CD14-positive monocyte (primary cell): ENCODE measurements at regions not wholly inside any gene's neighbourhood (a gene's known extent, or its start where the extent isn't known, plus 50 kb on each side); places are given as distances from the start of the nearest gene placed in this dataset.

Experiments
- DNase-seq, 3 donors: peaks; one replicate each; pipeline ENCODE4 v3.0.0-alpha.2; 2011 to 2022
- H2AFZ ChIP-seq: 2 replicates; pipeline ENCODE4 v1.6.0; 2012; ENCODE audit warnings: mild to moderate bottlenecking, low read depth, low read length, inconsistent platforms; ENCODE audit not compliant: insufficient read depth, poor library complexity, severe bottlenecking
- H3K27ac ChIP-seq, 2 donors: 1 replicate in 1 of 2; 2 replicates in 1 of 2; pipeline ENCODE4 v1.5.1; 2012 to 2013; ENCODE audit warnings: low read length in 2 of 2, control low read depth in 1 of 2, inconsistent platforms in 1 of 2, low read depth in 1 of 2, mild to moderate bottlenecking in 1 of 2
- H3K27me3 ChIP-seq, 2 donors: one replicate each; pipeline versions ENCODE4 v1.6.0 to v1.6.1; 2011 to 2013; ENCODE audit warnings: low read length in 2 of 2; ENCODE audit not compliant: control insufficient read depth in 2 of 2, insufficient read depth in 2 of 2
- H3K36me3 ChIP-seq, 2 donors: replicated peaks in 1 of 2; 1 replicate in 1 of 2; 2 replicates in 1 of 2; pipeline versions ENCODE4 v1.5.1 to v1.6.1; 2012 to 2013; ENCODE audit warnings: low read length in 2 of 2, control low read depth in 1 of 2, inconsistent platforms in 1 of 2, mild to moderate bottlenecking in 1 of 2; ENCODE audit not compliant: insufficient read depth in 2 of 2, control insufficient read depth in 1 of 2
- H3K4me1 ChIP-seq, 2 donors: 1 replicate in 1 of 2; 2 replicates in 1 of 2; pipeline versions ENCODE4 v1.5.1 to v1.6.1; 2012 to 2013; ENCODE audit warnings: low read length in 2 of 2, control low read depth in 1 of 2, inconsistent platforms in 1 of 2, mild to moderate bottlenecking in 1 of 2, moderate library complexity in 1 of 2; ENCODE audit not compliant: insufficient read depth in 2 of 2, control insufficient read depth in 1 of 2
- H3K4me2 ChIP-seq: replicated peaks from 2 replicates; pipeline ENCODE3; 2012; ENCODE audit warnings: low read length, moderate library complexity, mild to moderate bottlenecking; ENCODE audit not compliant: poor library complexity, severe bottlenecking; ENCODE audit errors: extremely low read depth
- H3K4me3 ChIP-seq, 3 experiments: fragments of 200-600 bp in 1 of 3; sonication (generic) in 1 of 3; replicated peaks in 1 of 3; 1 replicate in 2 of 3; 2 replicates in 1 of 3; pipeline ENCODE4 v1.5.1; 2011 to 2013; ENCODE audit warnings: low read length in 3 of 3, mild to moderate bottlenecking in 3 of 3, control low read depth in 2 of 3, low read depth in 2 of 3, inconsistent platforms in 1 of 3, moderate library complexity in 1 of 3
- H3K79me2 ChIP-seq: 2 replicates; pipeline ENCODE4 v1.6.0; 2012; ENCODE audit warnings: mild to moderate bottlenecking, control low read depth, inconsistent platforms, low read length, moderate library complexity; ENCODE audit not compliant: insufficient read depth
- H3K9ac ChIP-seq: 2 replicates; pipeline ENCODE4 v1.6.0; 2017; ENCODE audit warnings: low read length, mild to moderate bottlenecking; ENCODE audit not compliant: insufficient read depth, poor library complexity, severe bottlenecking
- H3K9me3 ChIP-seq, 2 donors: replicated peaks in 1 of 2; 1 replicate in 1 of 2; 2 replicates in 1 of 2; pipeline versions ENCODE4 v1.5.1 to v1.6.1; 2012 to 2013; ENCODE audit warnings: low read length in 2 of 2, control low read depth in 1 of 2; ENCODE audit not compliant: control insufficient read depth in 1 of 2, insufficient read depth in 1 of 2
- H4K20me1 ChIP-seq: 2 replicates; pipeline ENCODE4 v1.6.0; 2012; ENCODE audit warnings: mild to moderate bottlenecking, low read length, control low read depth, moderate library complexity; ENCODE audit not compliant: insufficient read depth
- H3K27ac Mint-ChIP-seq, 7 donors: one replicate each; pipeline ENCODE4 v1.8.0; 2020; ENCODE audit warnings: mild to moderate bottlenecking in 7 of 7, mixed read lengths in 7 of 7, moderate library complexity in 6 of 7, inconsistent platforms in 2 of 7
- H3K27me3 Mint-ChIP-seq, 3 donors: one replicate each; pipeline ENCODE4 v1.8.0; 2021 to 2022; ENCODE audit warnings: low read depth in 3 of 3, mild to moderate bottlenecking in 3 of 3, mixed read lengths in 3 of 3, moderate library complexity in 3 of 3, inconsistent platforms in 1 of 3
- H3K36me3 Mint-ChIP-seq, 2 donors: one replicate each; pipeline ENCODE4 v1.8.0; 2020; ENCODE audit warnings: mixed read lengths in 2 of 2, inconsistent platforms in 1 of 2, mild to moderate bottlenecking in 1 of 2
- H3K4me1 Mint-ChIP-seq: one replicate; pipeline ENCODE4 v1.8.0; 2020; ENCODE audit warnings: mild to moderate bottlenecking, mixed read lengths
- H3K4me3 Mint-ChIP-seq, 2 donors: one replicate each; pipeline ENCODE4 v1.8.0; 2020; ENCODE audit warnings: mild to moderate bottlenecking in 2 of 2, mixed read lengths in 2 of 2, moderate library complexity in 1 of 2
- H3K9me3 Mint-ChIP-seq, 7 donors: one replicate each; pipeline ENCODE4 v1.8.0; 2020 to 2022; ENCODE audit warnings: mixed read lengths in 7 of 7, mild to moderate bottlenecking in 6 of 7, moderate library complexity in 6 of 7, inconsistent platforms in 2 of 7
- CTCF ChIP-seq: fragments of 200-600 bp; IDR thresholded peaks from one replicate; pipeline ENCODE4 v1.8.0; 2022; ENCODE audit warnings: antibody characterized with exemption, mild to moderate bottlenecking
- WGBS: methylation state at CpG from one replicate; pipeline ENCODE4 v1.1.5; 2013; ENCODE audit warnings: missing lambda C conversion rate; ENCODE audit not compliant: insufficient coverage; 5-methylcytosine and 5-hydroxymethylcytosine counted together
- intact Hi-C, 2 donors: fragments of 100-400 bp; cut with micrococcal nuclease; formaldehyde crosslinking; loops; one replicate each; pipeline versions ENCODE4 v1.15.0 to v1.15.1; 2023

DNA sequence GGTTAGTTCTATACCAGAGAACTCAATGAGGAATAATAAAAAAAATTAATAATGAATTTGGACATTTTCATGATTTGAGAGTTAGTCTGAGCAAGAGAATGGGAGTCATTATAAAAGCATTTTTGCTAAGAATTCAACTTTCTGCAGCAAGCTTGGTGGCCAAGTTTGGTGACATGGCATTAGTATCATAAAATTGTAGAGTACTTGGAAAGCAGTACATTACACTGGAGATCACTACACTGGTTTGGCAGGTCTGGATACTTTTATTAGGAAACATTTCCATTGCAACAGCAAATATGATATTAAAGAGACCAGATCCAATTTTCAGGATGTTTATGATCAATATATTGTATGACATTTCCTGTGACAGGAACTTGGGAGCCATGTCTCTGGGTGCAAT lies 249.1 kb upstream of the INTU start:
- intact Hi-C loops = no loop called here
- Mint-ChIP-seq H3K4me1 (no peaks in the 10 kb centered on the region), H3K36me3 (no peaks in the 10 kb centered on the region), H3K27ac (no peak overlapping the region), H3K9me3 (peaks cover 0 to 18% (median 4%) of the 10 kb centered on the region in 7 donors), H3K4me3 (no peak overlapping the region), H3K27me3 (no peaks in the 10 kb centered on the region)
- TF ChIP-seq CTCF = no peak
- no peak for DNase-seq
- H3K4me1 ChIP-seq = no peaks in the 10 kb centered on the region
- no peaks in the 10 kb centered on the region for H4K20me1 ChIP-seq
- H3K4me2 ChIP-seq = no peak overlapping the region
- H3K79me2 ChIP-seq = no peaks in the 10 kb centered on the region
- H3K4me3 ChIP-seq = no peak overlapping the region
- no peak overlapping the region for H3K27ac ChIP-seq
- peaks cover 0 to 4% of the 10 kb centered on the region in 2 donors for H3K9me3 ChIP-seq
- no peak overlapping the region for H2AFZ ChIP-seq
- H3K27me3 ChIP-seq = no peaks in the 10 kb centered on the region
- H3K36me3 ChIP-seq = no peaks in the 10 kb centered on the region
- H3K9ac ChIP-seq = no peak overlapping the region

DNA sequence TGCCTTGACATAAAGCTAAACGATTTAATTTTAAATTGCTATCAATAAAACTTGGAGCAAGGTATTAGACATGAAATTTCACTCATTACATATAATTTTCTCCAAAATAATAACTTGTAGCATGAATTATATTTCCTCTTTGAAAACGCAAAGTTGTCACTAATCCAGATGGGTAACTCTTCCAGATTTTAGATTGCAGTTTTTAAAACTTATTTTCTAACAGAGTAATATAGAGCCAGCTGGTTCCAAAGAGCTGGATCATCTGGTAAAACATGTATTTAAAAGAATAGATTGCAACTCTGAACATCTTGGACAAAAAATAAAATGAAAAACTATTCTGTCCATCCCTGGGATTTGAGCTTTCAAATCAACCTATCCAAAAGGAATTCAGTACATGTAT lies 238.2 kb upstream of the INTU start:
- H3K4me3 Mint-ChIP-seq = no peak overlapping the region
- no peaks in the 10 kb centered on the region for H3K79me2 ChIP-seq
- no peaks in the 10 kb centered on the region for H3K9me3 ChIP-seq
- no peak for DNase-seq
- no peaks in the 10 kb centered on the region for H3K9me3 Mint-ChIP-seq
- no peaks in the 10 kb centered on the region for H3K27me3 ChIP-seq
- no peaks in the 10 kb centered on the region for H4K20me1 ChIP-seq
- TF ChIP-seq CTCF = no peak
- H3K4me1 ChIP-seq = no peaks in the 10 kb centered on the region
- no peak overlapping the region for H3K4me3 ChIP-seq
- no peak overlapping the region for H3K27ac ChIP-seq
- H3K27me3 Mint-ChIP-seq = peaks cover 0 to 4% (median 0%) of the 10 kb centered on the region in 3 donors
- no peaks in the 10 kb centered on the region for H3K4me1 Mint-ChIP-seq
- H3K36me3 ChIP-seq = no peaks in the 10 kb centered on the region
- intact Hi-C loops = no loop called here
- H3K9ac ChIP-seq = no peak overlapping the region
- H2AFZ ChIP-seq = no peak overlapping the region
- no peak overlapping the region for H3K4me2 ChIP-seq
- no CpG with 5 or more reads among the region's 2 CpGs for WGBS
- H3K27ac Mint-ChIP-seq = no peak overlapping the region
- H3K36me3 Mint-ChIP-seq = no peaks in the 10 kb centered on the region
